LNCaP clone FGC (cell line): ENCODE measurements at regions not wholly inside any gene's neighbourhood (a gene's known extent, or its start where the extent isn't known, plus 50 kb on each side); places are given as distances from the start of the nearest gene placed in this dataset.

Experiments
- DNase-seq: peaks from one replicate; pipeline ENCODE4 v3.0.0-alpha.2; 2011; ENCODE audit warnings: low read depth
- H3K4me3 ChIP-seq: 2 replicates; pipeline ENCODE4 v1.5.1; 2011; ENCODE audit warnings: mild to moderate bottlenecking, low read depth, low read length, control low read depth
- CTCF ChIP-seq: IDR thresholded peaks from 2 replicates; pipeline ENCODE4 v1.5.1; 2012; ENCODE audit warnings: mild to moderate bottlenecking; ENCODE audit not compliant: control insufficient read depth, insufficient read depth; ENCODE audit errors: extremely low read depth

DNA sequence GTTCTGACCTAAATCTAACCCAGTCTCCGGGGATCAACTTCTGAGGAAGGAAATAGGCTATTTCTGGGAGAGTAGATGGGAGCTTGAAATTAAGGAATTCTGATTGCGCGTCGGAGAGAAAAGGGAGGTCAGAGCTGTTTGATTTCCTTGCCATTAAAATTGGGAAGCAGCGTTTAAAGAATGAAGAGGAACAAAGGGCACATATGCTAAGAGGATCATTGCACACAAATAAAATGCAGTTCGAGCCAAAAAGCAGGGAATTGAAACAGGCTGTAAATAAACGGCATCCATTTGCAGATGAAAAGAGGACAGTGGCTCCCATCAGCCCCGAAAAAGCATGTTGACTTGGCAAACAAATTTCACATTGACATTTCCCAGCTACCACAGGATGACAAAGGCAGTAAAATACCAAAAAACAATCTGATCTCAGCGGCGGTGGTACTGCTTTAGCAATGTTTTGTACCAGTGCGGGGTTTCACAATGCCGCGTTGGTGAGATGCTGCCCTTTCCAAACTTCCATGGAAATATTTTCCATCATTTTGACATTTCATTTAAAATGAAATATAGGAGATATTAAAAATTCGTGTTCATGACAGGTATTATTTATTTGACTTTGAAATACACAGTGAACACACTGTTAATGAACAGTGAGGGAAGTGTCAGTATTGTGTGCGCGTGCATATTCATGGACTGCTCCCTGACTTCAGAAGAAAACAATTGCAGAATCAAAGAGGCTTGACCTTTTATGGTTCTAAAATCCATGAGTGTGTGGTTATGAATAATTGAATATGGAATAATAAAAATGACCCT lies 108.8 kb downstream of the SQOR start:
- no peak overlapping the region for H3K4me3 ChIP-seq
- no peak for DNase-seq
- TF ChIP-seq CTCF = no peak

DNA sequence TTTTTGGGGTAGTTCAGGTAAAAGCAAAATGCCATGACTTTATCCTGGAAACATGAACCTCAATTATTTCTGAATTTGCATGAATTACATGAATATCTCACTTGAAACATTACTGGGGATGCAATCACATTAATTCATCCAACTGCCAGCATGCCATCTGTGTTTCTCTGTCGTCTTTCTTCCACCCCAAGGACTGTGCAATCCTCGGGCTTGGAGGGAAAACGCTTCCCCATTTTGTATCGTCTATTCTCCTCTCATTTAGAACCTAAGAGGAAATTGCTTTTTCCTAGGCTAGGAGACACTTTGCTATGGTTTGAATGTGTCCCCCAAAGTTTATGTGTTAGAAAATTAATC lies 109.4 kb downstream of the SQOR start:
- no peak for TF ChIP-seq CTCF
- no peak for DNase-seq
- no peak overlapping the region for H3K4me3 ChIP-seq

DNA sequence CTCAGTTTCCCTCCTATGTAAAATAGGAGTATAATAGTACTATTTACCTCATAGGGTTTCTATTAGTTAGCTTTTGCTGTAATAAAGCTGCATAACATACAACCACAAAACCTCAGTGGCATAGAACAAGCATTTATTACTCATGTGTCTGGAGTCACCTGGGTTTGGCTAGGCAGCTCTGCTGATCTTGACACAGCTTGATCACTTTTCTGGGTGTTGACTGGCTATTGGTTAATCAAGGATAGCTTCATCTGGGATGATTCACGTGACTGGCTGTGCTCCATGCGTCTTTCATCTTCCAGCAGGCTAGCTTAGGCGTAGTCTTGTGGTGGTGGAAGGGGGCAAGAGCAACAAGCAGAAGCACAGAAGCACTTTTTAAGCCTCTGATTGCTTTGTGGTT lies 112.6 kb downstream of the SQOR start:
- no peak for TF ChIP-seq CTCF
- H3K4me3 ChIP-seq = no peak overlapping the region
- DNase-seq = no peak

GRCh38 chr15:45751629-45752028 lies 116.8 kb downstream of the SQOR start:
- TF ChIP-seq CTCF = no peak
- no peak for DNase-seq
- H3K4me3 ChIP-seq = no peak overlapping the region

- TF ChIP-seq CTCF = no peak
- no peak for DNase-seq
- no peak overlapping the region for H3K4me3 ChIP-seq
Observed at GRCh38 chr15:45759936-45760335, 125.1 kb downstream of the SQOR start.

- DNase-seq = no peak
- H3K4me3 ChIP-seq = no peak overlapping the region
- TF ChIP-seq CTCF = no peak
Observed at GRCh38 chr15:45762726-45763125, 127.9 kb downstream of the SQOR start.
